ENCODE measurements at regions not wholly inside any gene's neighbourhood (a gene's known extent, or its start where the extent isn't known, plus 50 kb on each side); places are given as distances from the start of the nearest gene placed in this dataset.

DNA sequence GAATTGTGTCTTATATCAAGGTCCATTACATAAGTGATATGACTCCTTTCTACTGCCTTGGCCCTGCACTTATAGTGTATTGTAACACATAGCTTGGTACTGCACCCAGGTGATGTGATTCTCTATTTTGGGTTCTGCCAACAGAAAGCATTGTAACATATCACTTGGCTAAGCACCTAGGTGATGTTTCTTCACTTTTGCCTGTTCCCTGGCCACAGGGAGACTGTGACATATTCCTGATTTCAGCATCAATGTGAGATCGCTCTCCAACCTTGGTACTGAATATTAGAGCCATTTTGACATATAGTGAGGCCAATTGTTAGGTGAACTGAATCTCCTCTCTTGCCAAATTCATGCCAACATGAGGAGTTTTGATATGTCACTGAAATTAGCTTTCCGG lies 1010.3 kb upstream of the TSPY4 start (continued):
- TF ChIP-seq, protein P1, sequence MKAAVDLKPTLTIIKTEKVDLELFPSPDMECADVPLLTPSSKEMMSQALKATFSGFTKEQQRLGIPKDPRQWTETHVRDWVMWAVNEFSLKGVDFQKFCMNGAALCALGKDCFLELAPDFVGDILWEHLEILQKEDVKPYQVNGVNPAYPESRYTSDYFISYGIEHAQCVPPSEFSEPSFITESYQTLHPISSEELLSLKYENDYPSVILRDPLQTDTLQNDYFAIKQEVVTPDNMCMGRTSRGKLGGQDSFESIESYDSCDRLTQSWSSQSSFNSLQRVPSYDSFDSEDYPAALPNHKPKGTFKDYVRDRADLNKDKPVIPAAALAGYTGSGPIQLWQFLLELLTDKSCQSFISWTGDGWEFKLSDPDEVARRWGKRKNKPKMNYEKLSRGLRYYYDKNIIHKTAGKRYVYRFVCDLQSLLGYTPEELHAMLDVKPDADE (IDR thresholded peaks at IDR 0.05) = no peak
- TF ChIP-seq ZNF331 (CRISPR knock-in tag; IDR thresholded peaks at IDR 0.05; ENCODE audit: low read depth) (no peak), ZNF462 (CRISPR knock-in tag; IDR thresholded peaks at IDR 0.05) (no peak)

DNA sequence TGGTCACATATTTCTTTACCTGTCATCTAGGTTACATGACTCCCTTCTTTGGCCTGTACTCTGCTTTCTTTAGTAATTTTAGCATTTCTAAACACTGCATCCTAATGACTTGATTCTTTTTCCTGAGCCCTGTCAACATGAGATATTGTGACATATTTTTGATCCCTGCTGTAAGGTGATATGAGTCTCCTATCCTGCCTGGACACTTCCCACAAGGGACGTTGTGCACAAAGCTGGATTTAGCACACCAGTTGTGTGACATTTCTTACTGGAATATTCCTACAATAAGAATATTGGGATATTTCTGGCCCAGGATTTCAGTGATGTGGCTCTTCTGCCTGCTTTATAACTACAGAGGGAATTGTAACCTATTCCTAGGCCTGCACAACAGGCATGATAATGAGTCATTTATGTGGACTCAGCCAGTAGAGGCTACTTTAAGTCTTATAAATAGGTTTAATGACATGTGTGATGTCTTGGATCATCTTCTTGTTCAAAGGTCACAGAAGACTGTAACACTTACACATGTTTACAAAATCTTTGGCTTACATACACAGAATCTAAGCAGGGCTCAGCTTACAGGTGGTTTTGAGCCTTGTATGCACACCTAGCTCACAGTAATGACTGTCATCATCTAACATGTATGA lies 1009.4 kb upstream of the TSPY4 start:
- Mint-ChIP-seq H3K27me3 (ENCODE audit: insufficient read depth, low read depth, poor library complexity) (no peaks in the 10 kb centered on the region), H3K9me3 (peaks cover 3% of the 10 kb centered on the region; the same call in 1 of the 3 replicates), H3K27ac (no peak overlapping the region), H3K4me1 (no peaks in the 10 kb centered on the region), H3K36me3 (ENCODE audit: low read depth) (no peaks in the 10 kb centered on the region), H3K4me3 (no peak overlapping the region)
- H3K9me2 ChIP-seq (ENCODE audit: insufficient read depth) = no peaks in the 10 kb centered on the region
- H3K36me3 ChIP-seq (ENCODE audit: insufficient read depth) = no peaks in the 10 kb centered on the region
- H3K27ac ChIP-seq (ENCODE audit: low read depth) = no peak overlapping the region
- no peak overlapping the region for H2AFZ ChIP-seq
- ATAC-seq = no peak
- H4K20me1 ChIP-seq (replicated peaks; ENCODE audit: insufficient read depth) = no peaks in the 10 kb centered on the region
- H3K27me3 ChIP-seq (ENCODE audit: insufficient read depth) = no peaks in the 10 kb centered on the region
- H3F3A ChIP-seq (replicated peaks; ENCODE audit: low read depth) = no peaks in the 10 kb centered on the region
- H3K4me1 ChIP-seq (ENCODE audit: insufficient read depth) = no peaks in the 10 kb centered on the region
- no peak for DNase-seq (ENCODE audit: low spot score)
- no peak overlapping the region for H3K4me2 ChIP-seq
- H3K4me3 ChIP-seq = no peak overlapping the region
- no peaks in the 10 kb centered on the region for H3K79me2 ChIP-seq (replicated peaks; ENCODE audit: insufficient read depth)
- TF ChIP-seq POLR2AphosphoS5 (IDR thresholded peaks at IDR 0.05; ENCODE audit: low read depth) (no peak), NANOG (IDR thresholded peaks at IDR 0.05; ENCODE audit: borderline replicate concordance) (no peak), EZH2phosphoT487 (IDR thresholded peaks at IDR 0.05; ENCODE audit: unreplicated experiment) (no peak), CTCF (conservative IDR thresholded peaks at IDR 0.05; ENCODE audit: low read depth in 2 of 2) (no peak), EZH2 (IDR thresholded peaks at IDR 0.05; ENCODE audit: low read depth, unreplicated experiment) (no peak), STAT1 (IDR thresholded peaks at IDR 0.05; ENCODE audit: unreplicated experiment) (no peak), CREB1 (CRISPR knock-in tag; IDR thresholded peaks at IDR 0.05; ENCODE audit: low read depth) (no peak)
- TF ChIP-seq, protein P2, sequence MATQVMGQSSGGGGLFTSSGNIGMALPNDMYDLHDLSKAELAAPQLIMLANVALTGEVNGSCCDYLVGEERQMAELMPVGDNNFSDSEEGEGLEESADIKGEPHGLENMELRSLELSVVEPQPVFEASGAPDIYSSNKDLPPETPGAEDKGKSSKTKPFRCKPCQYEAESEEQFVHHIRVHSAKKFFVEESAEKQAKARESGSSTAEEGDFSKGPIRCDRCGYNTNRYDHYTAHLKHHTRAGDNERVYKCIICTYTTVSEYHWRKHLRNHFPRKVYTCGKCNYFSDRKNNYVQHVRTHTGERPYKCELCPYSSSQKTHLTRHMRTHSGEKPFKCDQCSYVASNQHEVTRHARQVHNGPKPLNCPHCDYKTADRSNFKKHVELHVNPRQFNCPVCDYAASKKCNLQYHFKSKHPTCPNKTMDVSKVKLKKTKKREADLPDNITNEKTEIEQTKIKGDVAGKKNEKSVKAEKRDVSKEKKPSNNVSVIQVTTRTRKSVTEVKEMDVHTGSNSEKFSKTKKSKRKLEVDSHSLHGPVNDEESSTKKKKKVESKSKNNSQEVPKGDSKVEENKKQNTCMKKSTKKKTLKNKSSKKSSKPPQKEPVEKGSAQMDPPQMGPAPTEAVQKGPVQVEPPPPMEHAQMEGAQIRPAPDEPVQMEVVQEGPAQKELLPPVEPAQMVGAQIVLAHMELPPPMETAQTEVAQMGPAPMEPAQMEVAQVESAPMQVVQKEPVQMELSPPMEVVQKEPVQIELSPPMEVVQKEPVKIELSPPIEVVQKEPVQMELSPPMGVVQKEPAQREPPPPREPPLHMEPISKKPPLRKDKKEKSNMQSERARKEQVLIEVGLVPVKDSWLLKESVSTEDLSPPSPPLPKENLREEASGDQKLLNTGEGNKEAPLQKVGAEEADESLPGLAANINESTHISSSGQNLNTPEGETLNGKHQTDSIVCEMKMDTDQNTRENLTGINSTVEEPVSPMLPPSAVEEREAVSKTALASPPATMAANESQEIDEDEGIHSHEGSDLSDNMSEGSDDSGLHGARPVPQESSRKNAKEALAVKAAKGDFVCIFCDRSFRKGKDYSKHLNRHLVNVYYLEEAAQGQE (IDR thresholded peaks at IDR 0.05; ENCODE audit: unreplicated experiment) = no peak
- TF ChIP-seq, protein P1 (IDR thresholded peaks at IDR 0.05) = no peak
